OCI-LY3 (cell line): ENCODE measurements at regions not wholly inside any gene's neighbourhood (a gene's known extent, or its start where the extent isn't known, plus 50 kb on each side); places are given as distances from the start of the nearest gene placed in this dataset.

Experiments used
- H2AFZ ChIP-seq: fragments of 200-600, 300-600 bp; shearing (Covaris generic); 2 replicates; pipeline ENCODE4 v1.6.0; 2014; ENCODE audit warnings: antibody characterized with exemption, low read depth, low read length
- H3K27ac ChIP-seq: fragments of 200-600, 300-600 bp; sonication (generic); 2 replicates; pipeline ENCODE4 v1.5.1; 2014; ENCODE audit warnings: mild to moderate bottlenecking, low read length, moderate library complexity, mixed read lengths
- H3K27me3 ChIP-seq: fragments of 200-600, 300-600 bp; sonication (generic); 2 replicates; pipeline ENCODE4 v1.6.1; 2014; ENCODE audit warnings: low read depth, low read length, mixed read lengths
- H3K36me3 ChIP-seq: fragments of 200-600, 300-600 bp; sonication (generic); replicated peaks from 2 replicates; pipeline ENCODE3; 2014; ENCODE audit warnings: low read depth, low read length, mixed read lengths
- H3K4me1 ChIP-seq: fragments of 300-600, 200-600 bp; sonication (generic); 2 replicates; pipeline ENCODE4 v1.6.1; 2014; ENCODE audit warnings: low read length, mixed read lengths
- H3K4me2 ChIP-seq: fragments of 200-600, 300-600 bp; sonication (generic); 2 replicates; pipeline ENCODE4 v1.6.1; 2014; ENCODE audit warnings: low read length, mixed read lengths
- H3K4me3 ChIP-seq: fragments of 300-600, 200-600 bp; sonication (generic); 2 replicates; pipeline ENCODE4 v1.5.1; 2014; ENCODE audit warnings: antibody characterized with exemption, mild to moderate bottlenecking, low read length, moderate library complexity
- H3K79me2 ChIP-seq: fragments of 300-600, 200-600 bp; shearing (Covaris generic); 2 replicates; pipeline ENCODE4 v1.6.1; 2014; ENCODE audit warnings: mild to moderate bottlenecking, low read length, mixed read lengths
- H3K9ac ChIP-seq: fragments of 300-600, 200-600 bp; shearing (Covaris generic); 2 replicates; pipeline ENCODE4 v1.6.0; 2014; ENCODE audit warnings: mild to moderate bottlenecking, low read length, moderate library complexity
- H3K9me3 ChIP-seq: fragments of 200-600, 300-600 bp; shearing (Covaris generic); 2 replicates; pipeline ENCODE4 v1.6.1; 2014; ENCODE audit warnings: low read length, mixed read lengths; ENCODE audit not compliant: insufficient read depth
- H4K20me1 ChIP-seq: fragments of 200-600, 300-600 bp; sonication (generic); 2 replicates; pipeline ENCODE4 v1.6.1; 2016; ENCODE audit warnings: low read length, mixed read lengths; ENCODE audit not compliant: insufficient read depth
- EZH2phosphoT487 ChIP-seq: fragments of 200-600 bp; shearing (Covaris generic); IDR thresholded peaks from 2 replicates; pipeline ENCODE4 v1.6.1; 2018; ENCODE audit warnings: antibody characterized with exemption, mixed run types, low read depth
- TF ChIP-seq, protein P1 (sequence below): fragments of 200-600, 300-600 bp; sonication (generic); IDR thresholded peaks from 2 replicates; pipeline ENCODE4 v1.5.1; 2014; ENCODE audit warnings: antibody characterized with exemption, low read length, low read depth

DNA sequence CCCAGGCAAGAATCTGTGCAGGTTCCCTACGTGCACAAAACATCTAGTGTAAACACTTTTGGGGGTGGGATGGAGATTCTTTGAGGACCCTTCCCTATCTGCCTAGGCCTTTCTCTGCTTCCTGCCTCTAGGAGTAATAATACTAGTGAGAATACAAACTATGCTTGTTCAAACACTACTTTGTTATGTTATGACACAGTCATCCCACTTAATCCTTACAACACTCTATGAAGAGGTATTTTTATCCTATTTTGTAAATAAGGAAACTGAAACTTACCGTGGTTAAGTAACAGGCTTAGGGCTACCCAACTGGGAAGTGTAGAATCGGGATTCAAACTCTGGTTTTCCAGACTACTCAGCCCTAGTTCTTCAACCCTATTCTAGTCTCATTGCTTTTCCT lies 96.5 kb downstream of the KCNA5 start:
- Histone ChIP-seq H3K27me3 (peaks cover 25% of the 10 kb centered on the region), H3K4me2 (no peak overlapping the region), H3K4me3 (no peak overlapping the region), H3K9ac (no peak overlapping the region), H3K9me3 (no peaks in the 10 kb centered on the region), H3K4me1 (no peaks in the 10 kb centered on the region), H2AFZ (no peak overlapping the region), H3K79me2 (no peaks in the 10 kb centered on the region), H3K27ac (no peak overlapping the region), H4K20me1 (no peaks in the 10 kb centered on the region), H3K36me3 (no peaks in the 10 kb centered on the region)
- TF ChIP-seq, protein P1, sequence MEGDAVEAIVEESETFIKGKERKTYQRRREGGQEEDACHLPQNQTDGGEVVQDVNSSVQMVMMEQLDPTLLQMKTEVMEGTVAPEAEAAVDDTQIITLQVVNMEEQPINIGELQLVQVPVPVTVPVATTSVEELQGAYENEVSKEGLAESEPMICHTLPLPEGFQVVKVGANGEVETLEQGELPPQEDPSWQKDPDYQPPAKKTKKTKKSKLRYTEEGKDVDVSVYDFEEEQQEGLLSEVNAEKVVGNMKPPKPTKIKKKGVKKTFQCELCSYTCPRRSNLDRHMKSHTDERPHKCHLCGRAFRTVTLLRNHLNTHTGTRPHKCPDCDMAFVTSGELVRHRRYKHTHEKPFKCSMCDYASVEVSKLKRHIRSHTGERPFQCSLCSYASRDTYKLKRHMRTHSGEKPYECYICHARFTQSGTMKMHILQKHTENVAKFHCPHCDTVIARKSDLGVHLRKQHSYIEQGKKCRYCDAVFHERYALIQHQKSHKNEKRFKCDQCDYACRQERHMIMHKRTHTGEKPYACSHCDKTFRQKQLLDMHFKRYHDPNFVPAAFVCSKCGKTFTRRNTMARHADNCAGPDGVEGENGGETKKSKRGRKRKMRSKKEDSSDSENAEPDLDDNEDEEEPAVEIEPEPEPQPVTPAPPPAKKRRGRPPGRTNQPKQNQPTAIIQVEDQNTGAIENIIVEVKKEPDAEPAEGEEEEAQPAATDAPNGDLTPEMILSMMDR, result no peak
- no peak for TF ChIP-seq EZH2phosphoT487

GRCh38 chr12:5148880-5149279 lies 105.2 kb downstream of the KCNA5 start:
- no peaks in the 10 kb centered on the region for H3K4me1 ChIP-seq
- no peak overlapping the region for H3K4me2 ChIP-seq
- H3K4me3 ChIP-seq, result no peak overlapping the region
- peaks cover 54% of the 10 kb centered on the region for H3K27me3 ChIP-seq
- TF ChIP-seq, protein P1, result no peak
- no peak for TF ChIP-seq EZH2phosphoT487
- no peaks in the 10 kb centered on the region for H4K20me1 ChIP-seq
- no peak overlapping the region for H3K9ac ChIP-seq
- H2AFZ ChIP-seq, result no peak overlapping the region
- no peaks in the 10 kb centered on the region for H3K36me3 ChIP-seq
- H3K9me3 ChIP-seq, result no peaks in the 10 kb centered on the region
- H3K79me2 ChIP-seq, result no peaks in the 10 kb centered on the region
- no peak overlapping the region for H3K27ac ChIP-seq

DNA sequence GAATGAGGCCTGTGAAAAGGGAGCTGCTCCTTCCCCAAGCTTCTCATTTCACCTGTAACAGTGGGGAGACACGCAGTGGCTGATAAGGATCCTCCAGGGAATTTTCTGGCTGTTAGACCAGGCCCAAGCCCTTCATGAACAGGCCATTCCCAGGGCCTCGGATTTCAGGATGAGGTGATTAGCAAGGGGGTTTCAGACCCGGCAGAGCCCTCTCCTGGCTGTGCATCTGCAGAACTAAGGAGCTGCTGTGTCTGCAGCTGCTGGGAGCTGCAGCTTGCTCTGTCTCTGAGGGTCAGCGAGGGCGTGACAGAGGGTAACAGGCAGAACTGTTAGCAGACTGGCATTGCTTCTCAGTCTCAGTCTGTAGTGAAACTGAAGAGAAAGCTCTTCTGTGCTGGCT lies 110.4 kb downstream of the KCNA5 start:
- H3K4me1 ChIP-seq, result no peaks in the 10 kb centered on the region
- H3K9ac ChIP-seq, result no peak overlapping the region
- no peak overlapping the region for H3K4me2 ChIP-seq
- no peaks in the 10 kb centered on the region for H4K20me1 ChIP-seq
- no peak overlapping the region for H2AFZ ChIP-seq
- no peak overlapping the region for H3K27ac ChIP-seq
- no peaks in the 10 kb centered on the region for H3K79me2 ChIP-seq
- TF ChIP-seq, protein P1, result no peak
- no peak for TF ChIP-seq EZH2phosphoT487
- H3K9me3 ChIP-seq, result no peaks in the 10 kb centered on the region
- peaks cover 86% of the 10 kb centered on the region for H3K27me3 ChIP-seq
- no peaks in the 10 kb centered on the region for H3K36me3 ChIP-seq
- H3K4me3 ChIP-seq, result no peak overlapping the region

GRCh38 chr12:5155866-5156265 lies 112.2 kb downstream of the KCNA5 start:
- Histone ChIP-seq H3K4me1 (no peaks in the 10 kb centered on the region), H3K79me2 (no peaks in the 10 kb centered on the region), H3K27ac (no peak overlapping the region), H3K4me3 (no peak overlapping the region), H3K9ac (no peak overlapping the region), H4K20me1 (no peaks in the 10 kb centered on the region), H2AFZ (no peak overlapping the region), H3K9me3 (no peaks in the 10 kb centered on the region), H3K27me3 (peaks cover 75% of the 10 kb centered on the region), H3K36me3 (no peaks in the 10 kb centered on the region), H3K4me2 (no peak overlapping the region)
- TF ChIP-seq EZH2phosphoT487, result no peak
- TF ChIP-seq, protein P1, result no peak
